Ecto neural progenitor cell (in vitro differentiated cells): ENCODE measurements at regions not wholly inside any gene's neighbourhood (a gene's known extent, or its start where the extent isn't known, plus 50 kb on each side); places are given as distances from the start of the nearest gene placed in this dataset.
"Not testable (repeated sequence)": the region's sequence is repeated elsewhere in the genome, so short reads cannot be mapped to it uniquely, and the experiment has no call there.

Experiments used
- DNase-seq: peaks from one replicate; pipeline ENCODE4 v3.0.0-alpha.2; 2018; ENCODE audit warnings: low spot score

DNA sequence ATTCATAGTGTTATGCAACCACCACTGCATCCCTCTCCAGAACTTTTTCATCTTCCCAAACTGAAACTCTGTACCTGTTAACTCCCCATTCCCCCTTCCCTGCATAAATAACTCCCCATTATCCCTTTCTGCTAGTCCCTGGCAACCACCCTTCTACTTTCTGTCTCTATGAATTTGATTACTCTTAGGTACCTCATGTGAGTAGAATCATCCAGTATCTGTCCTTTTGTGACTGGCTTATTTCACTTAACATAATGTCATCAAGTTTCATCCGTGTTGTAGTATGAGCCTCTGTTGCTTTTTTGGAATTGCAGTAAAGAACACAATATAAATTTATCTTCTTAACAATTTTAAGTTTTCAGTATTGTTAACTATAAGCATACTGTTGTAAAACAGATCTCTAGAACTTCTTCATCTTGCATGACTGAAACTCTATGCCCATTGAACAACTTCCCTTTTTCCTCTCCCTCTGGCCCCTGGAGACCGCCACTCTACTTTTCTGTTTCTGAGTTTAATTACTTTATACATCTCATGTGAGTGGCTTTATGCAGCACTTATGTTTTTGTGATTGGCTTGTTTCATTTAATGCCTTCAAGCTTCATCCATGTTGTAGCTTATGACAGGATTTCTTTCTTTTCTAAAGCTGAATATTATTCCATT, 87.3 kb upstream of the ABCC4 start:
- DNase-seq = no peak

GRCh38 chr13:95391362-95391761, 90.1 kb upstream of the ABCC4 start:
- no peak for DNase-seq

DNA sequence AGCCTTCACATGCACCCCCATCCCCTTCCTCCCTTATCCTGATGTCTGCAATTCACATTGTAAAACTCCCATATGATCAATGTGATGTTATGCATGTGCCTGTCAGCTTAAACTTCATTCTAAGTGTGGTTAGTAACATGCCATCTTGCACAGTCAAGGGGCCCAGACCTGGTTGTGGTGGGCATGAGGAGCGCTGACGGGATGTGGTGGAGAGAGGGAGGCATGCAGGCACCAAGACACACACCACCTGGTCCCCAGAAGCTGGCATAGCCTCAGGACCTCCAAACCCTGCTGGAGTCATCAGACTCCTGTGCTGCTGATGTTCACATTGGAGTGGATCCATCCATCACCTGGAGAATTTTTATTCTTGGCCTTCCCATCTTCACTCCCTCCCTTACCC, 90.5 kb upstream of the ABCC4 start:
- no peak for DNase-seq

- no peak for DNase-seq
Measured at GRCh38 chr13:95392597-95392996, 91.3 kb upstream of the ABCC4 start.

DNA sequence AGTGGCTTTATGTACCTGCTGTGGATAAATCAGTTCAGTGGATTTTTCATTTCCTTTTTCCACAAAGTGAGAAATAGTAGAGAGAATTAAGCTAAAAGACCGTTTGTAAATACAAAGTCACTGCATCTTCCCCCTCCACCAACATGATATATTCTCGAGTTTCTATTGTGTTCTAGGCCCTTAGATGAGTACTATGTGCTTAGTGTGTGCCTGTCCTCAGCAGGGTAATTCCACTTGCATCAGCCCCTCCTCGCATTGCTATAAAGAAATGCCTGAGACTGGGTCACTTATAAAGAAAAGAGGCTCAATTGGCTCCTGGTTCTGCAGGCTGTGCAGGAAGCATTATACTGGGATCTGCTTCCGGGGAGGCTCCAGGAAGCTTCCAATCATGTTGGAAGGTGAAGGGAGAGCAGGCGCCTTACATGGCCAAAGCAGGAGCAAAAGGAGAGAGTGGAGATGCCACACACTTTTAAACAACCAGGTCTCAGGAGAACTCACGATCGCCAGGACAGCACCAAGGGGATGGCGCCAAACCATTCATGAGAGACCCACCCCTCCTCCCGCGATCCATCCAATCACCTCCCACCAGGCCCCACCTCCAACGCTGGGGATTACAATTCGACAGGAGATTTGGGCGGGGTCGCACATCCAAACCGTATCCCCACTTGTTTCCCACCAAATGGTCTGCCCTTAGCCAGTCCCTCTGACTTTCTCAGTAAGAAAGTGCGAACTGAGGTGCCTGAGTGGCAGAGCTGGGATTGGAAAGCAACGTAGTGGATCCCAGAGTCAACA, 102.3 kb upstream of the ABCC4 start:
- peak; percentile 83 for DNase-seq

- peak; percentile 91 for DNase-seq
Measured at GRCh38 chr13:95404141-95404882, 103.1 kb upstream of the ABCC4 start.

DNA sequence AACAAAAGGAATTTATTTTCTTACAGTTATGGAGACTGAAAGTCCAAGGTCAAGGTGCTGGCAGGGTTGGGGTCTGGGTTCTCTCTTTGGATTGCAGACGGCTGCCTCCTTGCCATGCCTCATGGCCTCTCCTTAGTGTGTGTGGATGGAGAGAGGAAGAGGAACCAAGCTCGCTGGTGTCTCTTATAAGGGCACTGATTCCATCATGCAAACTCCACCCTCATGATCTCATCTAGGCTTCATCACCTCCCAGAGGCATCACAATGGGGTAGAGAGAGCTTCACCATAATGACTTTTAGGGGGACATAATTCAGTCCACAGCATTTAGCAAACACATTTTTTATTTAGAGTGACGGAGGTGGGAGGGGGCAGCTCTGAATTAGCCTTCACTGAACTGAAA, 104.9 kb upstream of the ABCC4 start:
- DNase-seq = no peak

DNA sequence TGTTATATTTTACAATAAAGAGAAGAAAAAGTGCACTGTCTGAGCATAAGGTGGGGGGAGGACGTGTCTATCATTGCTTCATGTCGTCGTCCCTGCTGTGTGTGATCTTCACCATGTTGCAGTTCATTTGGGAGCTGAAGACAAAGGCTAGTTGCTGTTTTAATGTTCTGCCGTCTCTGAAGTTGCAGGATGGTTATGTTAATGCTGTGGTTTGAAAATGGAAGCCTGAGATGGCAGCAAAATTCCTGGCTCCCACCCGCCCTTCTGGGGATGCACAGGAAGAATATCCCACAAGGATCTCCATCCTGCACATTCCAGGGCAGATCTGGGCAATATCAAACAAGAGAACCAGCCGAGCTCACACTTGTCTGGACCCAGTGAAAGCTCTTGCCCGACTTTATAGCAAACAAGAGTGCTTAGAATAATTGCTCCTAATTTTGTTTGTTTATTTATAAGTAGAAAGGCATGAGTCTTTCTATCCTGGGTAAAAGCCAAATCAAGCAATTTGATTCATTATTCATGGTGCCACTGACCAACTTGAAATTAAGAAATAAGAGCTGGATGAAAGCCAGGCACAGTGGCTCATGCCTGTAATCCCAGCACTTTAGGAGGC, 110.3 kb upstream of the ABCC4 start:
- DNase-seq = no peak

DNA sequence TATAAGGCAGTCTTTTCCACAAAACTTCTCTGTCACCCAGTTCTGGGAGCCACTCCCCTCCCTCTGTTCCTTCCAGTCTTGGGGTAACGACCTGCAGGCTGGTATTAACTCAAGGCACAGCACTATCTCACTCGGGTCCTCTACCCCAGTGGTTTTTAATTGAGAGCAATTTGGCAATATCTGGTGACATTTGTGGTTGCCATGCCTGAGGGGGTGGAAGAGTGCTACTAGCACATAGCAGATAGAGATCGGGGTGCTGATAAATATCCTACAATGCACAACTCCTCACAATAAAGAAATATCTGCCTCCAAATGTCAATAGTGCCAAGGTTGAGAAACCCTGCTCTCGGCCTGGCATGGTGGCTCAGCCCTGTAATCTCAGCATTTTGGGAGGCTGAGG, 117.7 kb upstream of the ABCC4 start:
- no peak for DNase-seq

DNA sequence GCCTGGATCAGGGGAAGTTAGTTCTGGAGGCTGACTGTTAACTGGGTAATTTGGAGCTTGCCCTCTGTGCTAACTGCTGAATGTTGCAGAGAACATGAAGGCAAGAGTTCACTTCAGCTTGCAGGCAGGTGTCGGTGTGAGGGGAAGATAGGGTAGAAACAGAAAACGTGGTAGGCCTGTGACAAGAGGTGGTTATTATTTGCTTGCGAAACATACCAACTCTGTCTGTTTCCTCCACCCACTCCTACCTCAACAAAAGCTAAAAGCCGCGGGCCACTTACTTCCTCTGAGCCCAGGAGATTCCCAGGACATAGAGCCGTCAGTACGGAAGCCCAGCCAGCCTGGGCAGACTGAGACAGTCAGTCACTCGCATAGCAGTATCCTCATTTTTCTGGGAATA, 119.2 kb upstream of the ABCC4 start:
- no peak for DNase-seq

DNA sequence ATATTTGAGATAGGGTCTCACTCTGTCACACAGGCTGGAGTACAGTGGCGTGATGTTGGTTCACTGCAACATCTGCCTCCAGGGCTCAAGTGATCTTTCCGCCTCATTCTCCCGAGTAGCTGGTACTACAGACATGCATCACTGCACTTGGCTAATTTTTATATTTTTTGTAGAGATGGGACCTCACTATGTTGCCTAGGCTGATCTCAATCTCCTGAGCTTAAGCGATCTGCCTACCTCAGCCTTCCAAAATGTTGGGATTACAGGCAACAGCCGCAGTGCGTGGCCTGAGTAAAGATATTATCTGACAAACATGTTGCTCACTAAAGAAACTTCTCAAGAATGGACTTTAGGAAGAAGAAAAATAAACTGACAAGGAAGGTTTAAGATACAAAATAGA, 125.4 kb upstream of the ABCC4 start:
- DNase-seq = no peak

DNA sequence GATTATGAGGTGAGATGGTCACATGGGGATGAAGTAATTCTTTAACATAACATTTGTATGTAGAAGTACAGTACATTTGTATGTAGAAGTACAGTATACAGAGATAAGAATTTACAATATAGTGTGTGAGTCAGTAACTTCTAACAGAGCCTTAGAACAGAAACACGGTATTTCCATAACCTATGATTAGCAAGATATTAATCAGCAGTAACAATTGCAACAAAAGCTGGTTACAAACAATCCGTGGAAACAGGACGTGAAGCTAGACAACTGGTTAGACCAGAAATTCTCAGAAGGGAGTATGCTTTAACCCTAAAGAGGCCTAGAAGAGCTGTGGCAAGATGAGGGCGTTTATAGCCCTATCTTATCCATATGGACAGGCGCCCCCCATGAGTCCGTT, 122.0 kb upstream of the CLDN10 start:
- DNase-seq = not testable (repeated sequence)

- DNase-seq = no peak
Measured at GRCh38 chr13:95432141-95432540, 120.4 kb upstream of the CLDN10 start.

- DNase-seq = no peak
Measured at GRCh38 chr13:95433537-95433936, 119.0 kb upstream of the CLDN10 start.

DNA sequence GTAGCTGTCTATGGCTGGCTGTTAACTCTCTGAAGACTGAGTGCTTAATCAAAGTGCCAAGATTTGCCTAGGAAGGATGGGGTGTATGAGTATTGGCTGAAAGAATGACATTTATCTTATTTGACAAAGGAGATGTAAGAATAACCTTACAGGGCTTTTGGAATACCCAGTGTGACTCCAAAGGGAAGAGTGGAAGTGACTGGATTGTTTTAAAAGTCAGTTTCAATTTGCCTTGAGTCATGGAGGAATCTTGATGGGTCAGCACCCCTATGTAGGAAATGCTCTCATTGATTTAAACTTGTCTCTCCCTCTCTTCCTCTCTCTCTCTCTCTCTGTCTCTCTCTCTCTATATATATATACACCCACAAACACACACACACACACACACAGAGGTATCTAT, 118.4 kb upstream of the CLDN10 start:
- no peak for DNase-seq

DNA sequence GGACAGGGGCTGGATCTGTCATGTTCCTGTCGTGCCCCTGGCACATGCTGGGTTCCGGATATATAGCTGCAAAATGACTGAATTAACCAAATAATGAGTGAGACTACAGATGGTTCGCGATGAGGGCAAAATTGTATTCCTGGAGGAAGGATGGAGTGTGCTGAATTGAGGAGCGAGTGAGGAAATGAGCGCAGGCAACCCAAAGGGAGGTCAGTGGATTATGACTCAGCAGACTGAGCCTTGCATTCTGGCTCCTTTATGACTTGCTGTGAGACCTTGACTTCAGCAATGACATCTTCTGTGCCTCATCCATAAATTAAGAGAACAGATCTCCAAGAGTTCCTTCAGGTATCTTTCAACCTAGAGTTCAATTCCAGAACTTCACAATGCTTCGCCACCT, 115.0 kb upstream of the CLDN10 start:
- no peak for DNase-seq

GRCh38 chr13:95438297-95438696, 114.2 kb upstream of the CLDN10 start:
- DNase-seq = no peak

DNA sequence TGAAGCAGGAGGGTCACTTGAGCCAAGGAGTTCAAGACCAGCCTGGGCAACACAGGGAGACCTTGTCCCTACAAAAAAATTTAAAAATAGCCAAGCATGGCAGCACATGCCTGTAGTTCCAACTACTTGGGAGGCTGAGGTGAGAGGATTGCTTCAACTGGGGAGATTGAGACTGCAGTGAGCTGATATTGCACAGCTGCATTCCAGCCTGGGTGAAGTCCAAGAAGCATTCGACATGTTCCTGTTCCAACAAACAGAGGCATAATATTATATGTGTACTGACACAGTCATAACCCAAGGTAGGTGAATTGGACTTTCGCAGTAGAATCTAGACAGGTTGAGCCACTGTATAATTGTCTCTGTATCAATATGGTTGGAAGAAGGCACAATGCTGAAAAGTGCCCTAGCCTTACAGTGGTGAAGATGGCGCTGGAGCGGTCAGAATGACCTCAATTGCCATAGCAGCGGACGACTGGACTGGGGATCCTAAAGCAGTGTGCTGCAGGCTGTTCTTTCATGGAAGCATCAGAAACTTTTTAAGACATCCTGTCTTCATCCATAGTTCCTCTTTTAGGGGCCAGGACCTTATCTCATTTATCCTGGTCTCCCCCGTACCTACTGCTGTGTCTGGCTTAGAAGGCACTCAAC, 112.0 kb upstream of the CLDN10 start:
- DNase-seq = no peak

- DNase-seq = no peak
Measured at GRCh38 chr13:95441326-95441725, 111.2 kb upstream of the CLDN10 start.

DNA sequence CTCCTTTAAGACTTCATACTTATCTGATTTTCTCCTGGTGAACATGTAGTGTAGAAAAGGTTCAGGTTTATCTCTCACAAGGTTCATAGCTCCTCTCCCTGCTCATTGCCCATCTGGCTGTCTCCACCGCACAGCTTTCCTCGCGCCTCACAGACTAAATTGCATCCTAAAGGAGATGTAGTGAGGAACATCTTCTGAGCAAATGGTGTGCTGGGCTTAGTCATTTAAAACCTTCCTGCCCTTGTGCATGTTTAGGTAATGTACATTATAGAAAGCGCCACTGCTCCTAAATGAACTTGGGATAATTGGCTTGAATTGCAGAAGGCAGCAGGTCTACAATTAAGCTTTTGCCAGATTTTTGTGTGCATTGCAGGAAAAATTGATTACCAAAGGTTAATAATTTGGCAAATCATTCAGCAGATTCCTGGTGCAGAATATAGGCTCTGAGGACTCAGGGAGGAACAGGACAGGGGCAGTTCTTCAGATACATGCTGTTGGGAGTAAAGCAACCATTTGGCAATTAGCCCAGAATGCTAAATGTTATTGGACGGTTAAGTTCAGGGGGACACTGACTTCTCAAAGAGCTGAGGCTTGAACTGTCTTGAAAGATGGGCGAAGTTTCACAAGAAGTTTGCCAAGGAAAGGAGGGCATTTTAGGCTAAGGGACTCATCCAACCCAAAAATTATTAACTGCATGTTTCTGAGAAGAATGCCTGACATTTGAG, 108.4 kb upstream of the CLDN10 start:
- DNase-seq = no peak

GRCh38 chr13:95445131-95445530, 107.4 kb upstream of the CLDN10 start:
- no peak for DNase-seq

- no peak for DNase-seq
Measured at GRCh38 chr13:95447814-95448213, 104.7 kb upstream of the CLDN10 start.
